IMR-90 (cell line): ENCODE measurements at regions not wholly inside any gene's neighbourhood (a gene's known extent, or its start where the extent isn't known, plus 50 kb on each side); places are given as distances from the start of the nearest gene placed in this dataset.

Source experiments
- ATAC-seq: fragments of 200-7000 bp; cut with Tn5 transposase; 2 replicates; pipeline ENCODE4 v1.9.1; 2020; ENCODE audit warnings: low read depth, mild to moderate bottlenecking, moderate library complexity
- BruUV-seq: library from RNA; stranded (reverse); fragments of 400-500 nt; replicated peaks from 2 replicates; lab custom pipeline; 2021; lab: Mats Ljungman, UMichigan
- CTCF ChIA-PET: fragments of 300-600 bp; formaldehyde crosslinking; extraction: SDS; loops from one replicate; lab custom pipeline; 2021; ENCODE audit warnings: antibody characterized with exemption; lab: Yijun Ruan, JAX
- POLR2A ChIA-PET: fragments of 300-600 bp; sonication (Branson Sonifier 250); formaldehyde crosslinking; loops from one replicate; lab custom pipeline; 2022; ENCODE audit warnings: antibody characterized with exemption; ENCODE audit not compliant: unreplicated experiment; lab: Charles Lee
- DNase-seq: peaks from one replicate; pipeline ENCODE4 v3.0.0; 2013
- H2AFZ ChIP-seq: replicated peaks from 2 replicates; pipeline ENCODE3; 2013; ENCODE audit warnings: low read length, mild to moderate bottlenecking; ENCODE audit not compliant: poor library complexity
- H2AK5ac ChIP-seq: 2 replicates; pipeline ENCODE4 v1.6.1; 2013; ENCODE audit warnings: low read depth, low read length, inconsistent platforms
- H2AK9ac ChIP-seq: replicated peaks from 2 replicates; pipeline ENCODE3; 2013; ENCODE audit warnings: mild to moderate bottlenecking, low read depth, low read length, moderate library complexity; ENCODE audit not compliant: poor library complexity
- H2BK120ac ChIP-seq: 2 replicates; pipeline ENCODE4 v1.6.1; 2013; ENCODE audit warnings: low read depth, low read length, inconsistent platforms
- H2BK15ac ChIP-seq: 3 replicates; pipeline ENCODE4 v1.6.1; 2013; ENCODE audit warnings: low read depth, low read length, inconsistent platforms
- H2BK20ac ChIP-seq: 2 replicates; pipeline ENCODE4 v1.6.1; 2013; ENCODE audit warnings: low read depth, mild to moderate bottlenecking, inconsistent platforms, low read length, moderate library complexity
- H2BK5ac ChIP-seq: 2 replicates; pipeline ENCODE4 v1.6.1; 2013; ENCODE audit warnings: mild to moderate bottlenecking, low read depth, low read length, inconsistent platforms; ENCODE audit not compliant: poor library complexity, severe bottlenecking
- H3K14ac ChIP-seq: replicated peaks from 2 replicates; pipeline ENCODE4 v1.6.1; 2013; ENCODE audit warnings: low read depth, low read length, inconsistent platforms
- H3K18ac ChIP-seq: 2 replicates; pipeline ENCODE4 v1.6.1; 2013; ENCODE audit warnings: low read depth, low read length, control low read depth
- H3K23ac ChIP-seq: 2 replicates; pipeline ENCODE4 v1.6.1; 2013; ENCODE audit warnings: low read depth, low read length, inconsistent platforms
- H3K27ac ChIP-seq: 2 replicates; pipeline ENCODE4 v1.5.1; 2013; ENCODE audit warnings: mild to moderate bottlenecking, control low read depth, low read length; ENCODE audit not compliant: insufficient read depth
- H3K27me3 ChIP-seq: 2 replicates; pipeline ENCODE4 v1.6.1; 2013; ENCODE audit warnings: low read length; ENCODE audit not compliant: control insufficient read depth, insufficient read depth
- H3K36me3 ChIP-seq: 2 replicates; pipeline ENCODE4 v1.6.1; 2013; ENCODE audit warnings: low read length, mixed read lengths; ENCODE audit not compliant: control insufficient read depth, insufficient read depth
- H3K4ac ChIP-seq: 2 replicates; pipeline ENCODE4 v1.6.1; 2013; ENCODE audit warnings: low read depth, low read length, inconsistent platforms
- H3K4me1 ChIP-seq: 2 replicates; pipeline ENCODE4 v1.6.1; 2013; ENCODE audit warnings: low read length, mixed read lengths; ENCODE audit not compliant: control insufficient read depth, insufficient read depth
- H3K4me2 ChIP-seq: 2 replicates; pipeline ENCODE4 v1.6.1; 2013; ENCODE audit warnings: low read depth, mild to moderate bottlenecking, control low read depth, low read length, moderate library complexity
- H3K4me3 ChIP-seq: 2 replicates; pipeline ENCODE4 v1.5.1; 2013; ENCODE audit warnings: low read depth, mild to moderate bottlenecking, control low read depth, low read length, moderate library complexity; ENCODE audit not compliant: insufficient read depth
- H3K56ac ChIP-seq: 2 replicates; pipeline ENCODE4 v1.6.1; 2013; ENCODE audit warnings: low read length, inconsistent platforms; ENCODE audit not compliant: insufficient read depth; ENCODE audit errors: extremely low read depth
- H3K79me1 ChIP-seq, 2 experiments: 2 replicates each; pipeline ENCODE4 v1.6.1; 2013; ENCODE audit warnings: low read length in 2 of 2, inconsistent platforms in 1 of 2, low read depth in 1 of 2
- H3K9ac ChIP-seq: 2 replicates; pipeline ENCODE4 v1.6.1; 2013; ENCODE audit warnings: low read depth, low read length, control low read depth
- H3K9me1 ChIP-seq: 2 replicates; pipeline ENCODE4 v1.6.1; 2013; ENCODE audit warnings: low read length, inconsistent platforms; ENCODE audit not compliant: insufficient read depth
- H3K9me3 ChIP-seq: 2 replicates; pipeline ENCODE4 v1.6.1; 2013; ENCODE audit warnings: low read length; ENCODE audit not compliant: control insufficient read depth, insufficient read depth
- H4K20me1 ChIP-seq: 2 replicates; pipeline ENCODE4 v1.6.1; 2013; ENCODE audit warnings: low read length, inconsistent platforms; ENCODE audit not compliant: insufficient read depth
- H4K5ac ChIP-seq: 2 replicates; pipeline ENCODE4 v1.6.1; 2013; ENCODE audit warnings: mild to moderate bottlenecking, low read depth, low read length, control low read depth
- H4K8ac ChIP-seq, 2 experiments: 2 replicates each; pipeline ENCODE4 v1.6.1; 2013; ENCODE audit warnings: low read depth in 2 of 2, low read length in 2 of 2, control low read depth in 1 of 2, inconsistent platforms in 1 of 2
- H4K91ac ChIP-seq: 2 replicates; pipeline ENCODE4 v1.6.1; 2013; ENCODE audit warnings: low read depth, low read length, inconsistent platforms; ENCODE audit not compliant: insufficient read depth
- BHLHE40 ChIP-seq: fragments of 150-350 bp; IDR thresholded peaks from 2 replicates; pipeline ENCODE4 v1.6.1; 2016; ENCODE audit warnings: mild to moderate bottlenecking, low read depth, low read length
- CEBPB ChIP-seq: IDR thresholded peaks from 2 replicates; pipeline ENCODE4 v1.6.1; 2012; ENCODE audit warnings: low read depth, low read length, improper control_type of control experiment
- CHD1 ChIP-seq: IDR thresholded peaks from 2 replicates; pipeline ENCODE4 v1.6.1; 2012; ENCODE audit warnings: low read depth, low read length, improper control_type of control experiment
- FOS ChIP-seq: fragments of 150-350 bp; IDR thresholded peaks from 2 replicates; pipeline ENCODE4 v1.6.1; 2016; ENCODE audit warnings: low read depth, low read length
- MAZ ChIP-seq: IDR thresholded peaks from 2 replicates; pipeline ENCODE4 v1.6.1; 2012; ENCODE audit warnings: low read depth, mild to moderate bottlenecking, low read length, improper control_type of control experiment, moderate library complexity, borderline replicate concordance
- MXI1 ChIP-seq: IDR thresholded peaks from 2 replicates; pipeline ENCODE4 v1.6.1; 2012; ENCODE audit warnings: low read depth, mild to moderate bottlenecking, low read length, moderate library complexity, borderline replicate concordance
- NFE2L2 ChIP-seq: fragments of 150-350 bp; IDR thresholded peaks from 2 replicates; pipeline ENCODE4 v1.6.1; 2016; ENCODE audit warnings: low read depth, mild to moderate bottlenecking, low read length
- RAD21 ChIP-seq: IDR thresholded peaks from 2 replicates; pipeline ENCODE4 v1.6.1; 2012; ENCODE audit warnings: low read length, improper control_type of control experiment
- RCOR1 ChIP-seq: IDR thresholded peaks from 2 replicates; pipeline ENCODE4 v1.6.1; 2012; ENCODE audit warnings: mild to moderate bottlenecking, low read length, improper control_type of control experiment; ENCODE audit not compliant: insufficient replicate concordance
- RFX5 ChIP-seq: IDR thresholded peaks from 2 replicates; pipeline ENCODE4 v1.8.0; 2012; ENCODE audit warnings: low read depth, mild to moderate bottlenecking, low read length, moderate library complexity
- SMC3 ChIP-seq: fragments of 150-350 bp; IDR thresholded peaks from 2 replicates; pipeline ENCODE4 v1.6.1; 2016; ENCODE audit warnings: low read depth, mild to moderate bottlenecking, antibody characterized with exemption, low read length, moderate library complexity
- WGBS, 2 experiments: methylation state at CpG; one replicate each; pipeline versions ENCODE4 v1.1.5 to v1.1.7; 2013; ENCODE audit warnings: missing lambda C conversion rate in 2 of 2; ENCODE audit not compliant: insufficient read length in 1 of 2; ENCODE audit errors: extremely low coverage in 2 of 2; 5-methylcytosine and 5-hydroxymethylcytosine counted together
- dilution Hi-C: fragments of 300-500 bp; cut with HindIII; formaldehyde crosslinking; loops from one replicate; pipeline ENCODE4 v1.14.3; 2018; ENCODE audit warnings: low sequenced_read_pairs; ENCODE audit not compliant: unreplicated experiment
- in situ Hi-C: fragments of 300-500 bp; cut with MboI; formaldehyde crosslinking; loops from 3 replicates; pipeline ENCODE4 v1.14.3; 2019; ENCODE audit warnings: low sequenced_read_pairs, inconsistent platforms, mixed read lengths
- intact Hi-C: fragments of 100-400 bp; cut with micrococcal nuclease; formaldehyde crosslinking; loops from 2 replicates; pipeline ENCODE4 v1.10.0; 2022
- TF ChIP-seq, protein P1 (sequence below): conservative IDR thresholded peaks from 2 replicates; pipeline ENCODE4 v1.5.1; 2012; ENCODE audit warnings: mild to moderate bottlenecking, low read depth, low read length, improper control_type of control experiment
- TF ChIP-seq, protein P2 (sequence below): fragments of 150-350 bp; IDR thresholded peaks from 2 replicates; pipeline ENCODE4 v1.6.1; 2017; ENCODE audit warnings: mild to moderate bottlenecking, antibody characterized with exemption, low read length, low read depth
- TF ChIP-seq, protein P3 (sequence below): fragments of 150-350 bp; IDR thresholded peaks from 2 replicates; pipeline ENCODE4 v1.6.1; 2016; ENCODE audit warnings: low read depth, mild to moderate bottlenecking, low read length, moderate library complexity, borderline replicate concordance

DNA sequence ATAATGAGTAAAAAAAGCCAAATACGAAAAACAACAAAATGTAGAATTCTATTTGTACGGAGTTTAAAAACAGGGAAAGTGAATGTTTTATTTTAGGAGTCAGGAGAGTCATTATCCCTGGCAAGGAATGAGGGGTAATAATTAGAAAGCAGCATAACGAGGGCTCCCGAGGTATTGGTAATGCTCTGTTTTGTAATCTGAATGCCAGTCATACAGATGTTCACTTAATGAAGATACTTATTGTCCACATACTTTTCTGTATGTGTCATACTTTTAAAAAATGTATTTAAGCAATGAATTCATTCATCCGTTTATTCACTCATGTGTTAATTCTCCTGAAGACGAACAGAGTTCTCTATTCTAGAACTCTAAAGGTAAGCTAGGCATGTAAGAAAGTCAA lies 87.8 kb upstream of the BMP2K start:
- in situ Hi-C loops: no loop called here
- peaks cover 2% of the 10 kb centered on the region; the same call in 1 of the 2 replicates for H3K4me1 ChIP-seq

More for the DNA sequence above, 87.8 kb upstream of the BMP2K start:
- H4K91ac ChIP-seq: no peak overlapping the region
- no peak overlapping the region for H2AK9ac ChIP-seq
- H3K9me3 ChIP-seq: no peaks in the 10 kb centered on the region
- H3K4ac ChIP-seq: no peak overlapping the region
- no CpG with 5 or more reads among the region's 6 CpGs for WGBS, 2 experiments
- no peak overlapping the region for H3K4me3 ChIP-seq
- no peaks in the 10 kb centered on the region for H4K20me1 ChIP-seq
- ChIA-PET POLR2A (no interaction called here), CTCF (interaction anchor here (1.0 kb wide), 1 partner anchor 29 kb away, joined by 4 read pairs; no protein-coding TSS in a partner anchor)
- no peak overlapping the region for H3K14ac ChIP-seq
- no peak overlapping the region for H2AFZ ChIP-seq
- no peak overlapping the region for H3K18ac ChIP-seq
- no peak overlapping the region for H2BK20ac ChIP-seq
- no peak overlapping the region for H3K56ac ChIP-seq
- H2AK5ac ChIP-seq: no peak overlapping the region
- H4K8ac ChIP-seq: no peak overlapping the region
- no peak overlapping the region for H2BK120ac ChIP-seq
- H3K79me1 ChIP-seq: no peaks in the 10 kb centered on the region
- H2BK15ac ChIP-seq: no peak overlapping the region
- no peak for TF ChIP-seq BHLHE40
- TF ChIP-seq CEBPB: no peak
- no peak for TF ChIP-seq SMC3
- no peak for TF ChIP-seq RFX5
- no peak for TF ChIP-seq MXI1
- TF ChIP-seq RCOR1: no peak
- TF ChIP-seq, protein P1, sequence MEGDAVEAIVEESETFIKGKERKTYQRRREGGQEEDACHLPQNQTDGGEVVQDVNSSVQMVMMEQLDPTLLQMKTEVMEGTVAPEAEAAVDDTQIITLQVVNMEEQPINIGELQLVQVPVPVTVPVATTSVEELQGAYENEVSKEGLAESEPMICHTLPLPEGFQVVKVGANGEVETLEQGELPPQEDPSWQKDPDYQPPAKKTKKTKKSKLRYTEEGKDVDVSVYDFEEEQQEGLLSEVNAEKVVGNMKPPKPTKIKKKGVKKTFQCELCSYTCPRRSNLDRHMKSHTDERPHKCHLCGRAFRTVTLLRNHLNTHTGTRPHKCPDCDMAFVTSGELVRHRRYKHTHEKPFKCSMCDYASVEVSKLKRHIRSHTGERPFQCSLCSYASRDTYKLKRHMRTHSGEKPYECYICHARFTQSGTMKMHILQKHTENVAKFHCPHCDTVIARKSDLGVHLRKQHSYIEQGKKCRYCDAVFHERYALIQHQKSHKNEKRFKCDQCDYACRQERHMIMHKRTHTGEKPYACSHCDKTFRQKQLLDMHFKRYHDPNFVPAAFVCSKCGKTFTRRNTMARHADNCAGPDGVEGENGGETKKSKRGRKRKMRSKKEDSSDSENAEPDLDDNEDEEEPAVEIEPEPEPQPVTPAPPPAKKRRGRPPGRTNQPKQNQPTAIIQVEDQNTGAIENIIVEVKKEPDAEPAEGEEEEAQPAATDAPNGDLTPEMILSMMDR: no peak
- TF ChIP-seq FOS: no peak
- no peak for TF ChIP-seq NFE2L2
- TF ChIP-seq RAD21: no peak
- no peak for TF ChIP-seq MAZ
- TF ChIP-seq, protein P2, sequence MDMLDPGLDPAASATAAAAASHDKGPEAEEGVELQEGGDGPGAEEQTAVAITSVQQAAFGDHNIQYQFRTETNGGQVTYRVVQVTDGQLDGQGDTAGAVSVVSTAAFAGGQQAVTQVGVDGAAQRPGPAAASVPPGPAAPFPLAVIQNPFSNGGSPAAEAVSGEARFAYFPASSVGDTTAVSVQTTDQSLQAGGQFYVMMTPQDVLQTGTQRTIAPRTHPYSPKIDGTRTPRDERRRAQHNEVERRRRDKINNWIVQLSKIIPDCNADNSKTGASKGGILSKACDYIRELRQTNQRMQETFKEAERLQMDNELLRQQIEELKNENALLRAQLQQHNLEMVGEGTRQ: no peak
- no peak for TF ChIP-seq CHD1
- TF ChIP-seq, protein P3, sequence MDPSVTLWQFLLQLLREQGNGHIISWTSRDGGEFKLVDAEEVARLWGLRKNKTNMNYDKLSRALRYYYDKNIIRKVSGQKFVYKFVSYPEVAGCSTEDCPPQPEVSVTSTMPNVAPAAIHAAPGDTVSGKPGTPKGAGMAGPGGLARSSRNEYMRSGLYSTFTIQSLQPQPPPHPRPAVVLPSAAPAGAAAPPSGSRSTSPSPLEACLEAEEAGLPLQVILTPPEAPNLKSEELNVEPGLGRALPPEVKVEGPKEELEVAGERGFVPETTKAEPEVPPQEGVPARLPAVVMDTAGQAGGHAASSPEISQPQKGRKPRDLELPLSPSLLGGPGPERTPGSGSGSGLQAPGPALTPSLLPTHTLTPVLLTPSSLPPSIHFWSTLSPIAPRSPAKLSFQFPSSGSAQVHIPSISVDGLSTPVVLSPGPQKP: no peak
- H2BK5ac ChIP-seq: no peak overlapping the region
- no peak overlapping the region for H3K23ac ChIP-seq
- intact Hi-C loops (no loop called here), dilution Hi-C loops (no loop called here)
- H3K27me3 ChIP-seq: no peaks in the 10 kb centered on the region; the same call in 1 of the 2 replicates
- ATAC-seq: no peak
- H3K27ac ChIP-seq: no peak overlapping the region
- no peak overlapping the region for H3K9ac ChIP-seq
- DNase-seq: no peak
- no peaks in the 10 kb centered on the region for H3K36me3 ChIP-seq
- H3K9me1 ChIP-seq: 0 out of 2 replicates have a peak, but pooled peaks cover 3% of the 10 kb centered on the region
- no TSS peak for BruUV-seq
- no peak overlapping the region for H4K5ac ChIP-seq
- H3K4me2 ChIP-seq: no peak overlapping the region
